IMR-90 (cell line): ENCODE measurements at regions not wholly inside any gene's neighbourhood (a gene's known extent, or its start where the extent isn't known, plus 50 kb on each side); places are given as distances from the start of the nearest gene placed in this dataset.
A peak's percentile ranks its signal among the peaks of the same experiment; 100 is the strongest.

ENCODE experiments used
- ATAC-seq: fragments of 200-7000 bp; cut with Tn5 transposase; 2 replicates; pipeline ENCODE4 v1.9.1; 2020; ENCODE audit warnings: low read depth, mild to moderate bottlenecking, moderate library complexity
- BruUV-seq: library from RNA; stranded (reverse); fragments of 400-500 nt; replicated peaks from 2 replicates; lab custom pipeline; 2021; lab: Mats Ljungman, UMichigan
- CTCF ChIA-PET: fragments of 300-600 bp; formaldehyde crosslinking; extraction: SDS; loops from one replicate; lab custom pipeline; 2021; ENCODE audit warnings: antibody characterized with exemption; lab: Yijun Ruan, JAX
- POLR2A ChIA-PET: fragments of 300-600 bp; sonication (Branson Sonifier 250); formaldehyde crosslinking; loops from one replicate; lab custom pipeline; 2022; ENCODE audit warnings: antibody characterized with exemption; ENCODE audit not compliant: unreplicated experiment; lab: Charles Lee
- DNase-seq: peaks from one replicate; pipeline ENCODE4 v3.0.0; 2013
- H2AFZ ChIP-seq: replicated peaks from 2 replicates; pipeline ENCODE3; 2013; ENCODE audit warnings: low read length, mild to moderate bottlenecking; ENCODE audit not compliant: poor library complexity
- H2AK5ac ChIP-seq: 2 replicates; pipeline ENCODE4 v1.6.1; 2013; ENCODE audit warnings: low read depth, low read length, inconsistent platforms
- H2AK9ac ChIP-seq: replicated peaks from 2 replicates; pipeline ENCODE3; 2013; ENCODE audit warnings: mild to moderate bottlenecking, low read depth, low read length, moderate library complexity; ENCODE audit not compliant: poor library complexity
- H2BK120ac ChIP-seq: 2 replicates; pipeline ENCODE4 v1.6.1; 2013; ENCODE audit warnings: low read depth, low read length, inconsistent platforms
- H2BK15ac ChIP-seq: 3 replicates; pipeline ENCODE4 v1.6.1; 2013; ENCODE audit warnings: low read depth, low read length, inconsistent platforms
- H2BK20ac ChIP-seq: 2 replicates; pipeline ENCODE4 v1.6.1; 2013; ENCODE audit warnings: low read depth, mild to moderate bottlenecking, inconsistent platforms, low read length, moderate library complexity
- H2BK5ac ChIP-seq: 2 replicates; pipeline ENCODE4 v1.6.1; 2013; ENCODE audit warnings: mild to moderate bottlenecking, low read depth, low read length, inconsistent platforms; ENCODE audit not compliant: poor library complexity, severe bottlenecking
- H3K14ac ChIP-seq: replicated peaks from 2 replicates; pipeline ENCODE4 v1.6.1; 2013; ENCODE audit warnings: low read depth, low read length, inconsistent platforms
- H3K18ac ChIP-seq: 2 replicates; pipeline ENCODE4 v1.6.1; 2013; ENCODE audit warnings: low read depth, low read length, control low read depth
- H3K23ac ChIP-seq: 2 replicates; pipeline ENCODE4 v1.6.1; 2013; ENCODE audit warnings: low read depth, low read length, inconsistent platforms
- H3K27ac ChIP-seq: 2 replicates; pipeline ENCODE4 v1.5.1; 2013; ENCODE audit warnings: mild to moderate bottlenecking, control low read depth, low read length; ENCODE audit not compliant: insufficient read depth
- H3K27me3 ChIP-seq: 2 replicates; pipeline ENCODE4 v1.6.1; 2013; ENCODE audit warnings: low read length; ENCODE audit not compliant: control insufficient read depth, insufficient read depth
- H3K36me3 ChIP-seq: 2 replicates; pipeline ENCODE4 v1.6.1; 2013; ENCODE audit warnings: low read length, mixed read lengths; ENCODE audit not compliant: control insufficient read depth, insufficient read depth
- H3K4ac ChIP-seq: 2 replicates; pipeline ENCODE4 v1.6.1; 2013; ENCODE audit warnings: low read depth, low read length, inconsistent platforms
- H3K4me1 ChIP-seq: 2 replicates; pipeline ENCODE4 v1.6.1; 2013; ENCODE audit warnings: low read length, mixed read lengths; ENCODE audit not compliant: control insufficient read depth, insufficient read depth
- H3K4me2 ChIP-seq: 2 replicates; pipeline ENCODE4 v1.6.1; 2013; ENCODE audit warnings: low read depth, mild to moderate bottlenecking, control low read depth, low read length, moderate library complexity
- H3K4me3 ChIP-seq: 2 replicates; pipeline ENCODE4 v1.5.1; 2013; ENCODE audit warnings: low read depth, mild to moderate bottlenecking, control low read depth, low read length, moderate library complexity; ENCODE audit not compliant: insufficient read depth
- H3K56ac ChIP-seq: 2 replicates; pipeline ENCODE4 v1.6.1; 2013; ENCODE audit warnings: low read length, inconsistent platforms; ENCODE audit not compliant: insufficient read depth; ENCODE audit errors: extremely low read depth
- H3K79me1 ChIP-seq, 2 experiments: 2 replicates each; pipeline ENCODE4 v1.6.1; 2013; ENCODE audit warnings: low read length in 2 of 2, inconsistent platforms in 1 of 2, low read depth in 1 of 2
- H3K9ac ChIP-seq: 2 replicates; pipeline ENCODE4 v1.6.1; 2013; ENCODE audit warnings: low read depth, low read length, control low read depth
- H3K9me1 ChIP-seq: 2 replicates; pipeline ENCODE4 v1.6.1; 2013; ENCODE audit warnings: low read length, inconsistent platforms; ENCODE audit not compliant: insufficient read depth
- H3K9me3 ChIP-seq: 2 replicates; pipeline ENCODE4 v1.6.1; 2013; ENCODE audit warnings: low read length; ENCODE audit not compliant: control insufficient read depth, insufficient read depth
- H4K20me1 ChIP-seq: 2 replicates; pipeline ENCODE4 v1.6.1; 2013; ENCODE audit warnings: low read length, inconsistent platforms; ENCODE audit not compliant: insufficient read depth
- H4K5ac ChIP-seq: 2 replicates; pipeline ENCODE4 v1.6.1; 2013; ENCODE audit warnings: mild to moderate bottlenecking, low read depth, low read length, control low read depth
- H4K8ac ChIP-seq, 2 experiments: 2 replicates each; pipeline ENCODE4 v1.6.1; 2013; ENCODE audit warnings: low read depth in 2 of 2, low read length in 2 of 2, control low read depth in 1 of 2, inconsistent platforms in 1 of 2
- H4K91ac ChIP-seq: 2 replicates; pipeline ENCODE4 v1.6.1; 2013; ENCODE audit warnings: low read depth, low read length, inconsistent platforms; ENCODE audit not compliant: insufficient read depth
- CTCF ChIP-seq: conservative IDR thresholded peaks from 2 replicates; pipeline ENCODE4 v1.5.1; 2012; ENCODE audit warnings: mild to moderate bottlenecking, low read depth, low read length, improper control_type of control experiment
- RAD21 ChIP-seq: IDR thresholded peaks from 2 replicates; pipeline ENCODE4 v1.6.1; 2012; ENCODE audit warnings: low read length, improper control_type of control experiment
- WGBS, 2 experiments: methylation state at CpG; one replicate each; pipeline versions ENCODE4 v1.1.5 to v1.1.7; 2013; ENCODE audit warnings: missing lambda C conversion rate in 2 of 2; ENCODE audit not compliant: insufficient read length in 1 of 2; ENCODE audit errors: extremely low coverage in 2 of 2; 5-methylcytosine and 5-hydroxymethylcytosine counted together
- dilution Hi-C: fragments of 300-500 bp; cut with HindIII; formaldehyde crosslinking; loops from one replicate; pipeline ENCODE4 v1.14.3; 2018; ENCODE audit warnings: low sequenced_read_pairs; ENCODE audit not compliant: unreplicated experiment
- in situ Hi-C: fragments of 300-500 bp; cut with MboI; formaldehyde crosslinking; loops from 3 replicates; pipeline ENCODE4 v1.14.3; 2019; ENCODE audit warnings: low sequenced_read_pairs, inconsistent platforms, mixed read lengths
- intact Hi-C: fragments of 100-400 bp; cut with micrococcal nuclease; formaldehyde crosslinking; loops from 2 replicates; pipeline ENCODE4 v1.10.0; 2022

GRCh38 chr13:30111810-30112209, 195.5 kb downstream of the KATNAL1 start:
- intact Hi-C loops: loop anchor here (2.0 kb wide), 2 partner anchors 135 to 517 kb away; partner anchors contain the start of gene SLC7A1
- BruUV-seq: no TSS peak

More at GRCh38 chr13:30111810-30112209, 195.5 kb downstream of the KATNAL1 start:
- ATAC-seq (no peak), DNase-seq (no peak)
- dilution Hi-C loops: no loop called here
- Histone ChIP-seq H4K91ac (no peak overlapping the region), H3K4me1 (no peaks in the 10 kb centered on the region; the same call in 1 of the 2 replicates), H3K14ac (no peak overlapping the region), H3K4ac (no peak overlapping the region), H2BK5ac (no peak overlapping the region), H3K9ac (no peak overlapping the region), H2AK9ac (no peak overlapping the region), H3K18ac (no peak overlapping the region), H3K56ac (no peak overlapping the region), H2BK20ac (no peak overlapping the region), H3K9me1 (peaks cover 9% of the 10 kb centered on the region; the same call in 1 of the 2 replicates), H4K5ac (no peak overlapping the region), H3K23ac (no peak overlapping the region), H3K4me3 (no peak overlapping the region), H3K36me3 (no peaks in the 10 kb centered on the region), H2BK15ac (no peak overlapping the region), H3K27ac (no peak overlapping the region), H3K79me1 (no peaks in the 10 kb centered on the region), H4K20me1 (no peaks in the 10 kb centered on the region), H4K8ac (no peak overlapping the region), H3K27me3 (no peaks in the 10 kb centered on the region; the same call in 1 of the 2 replicates), H2AFZ (peak overlapping the region; percentile 1), H3K4me2 (no peak overlapping the region), H3K9me3 (no peaks in the 10 kb centered on the region), H2BK120ac (no peak overlapping the region), H2AK5ac (no peak overlapping the region)
- POLR2A ChIA-PET: interaction anchor here (0.5 kb wide), 1 partner anchor 21 kb away, joined by 4 read pairs; no protein-coding TSS in a partner anchor
- 69% methylated on average over 4 of the region's 5 CpGs; no CpG with 5 or more reads in 1 of the 2 experiments for WGBS, 2 experiments
- in situ Hi-C loops: loop anchor here (10.0 kb wide), 1 partner anchor 187 kb away; no protein-coding TSS in a partner anchor
- CTCF ChIA-PET: interaction anchor here (0.8 to 2.6 kb wide), 9 partner anchors 90 to 603 kb away, joined by 3 to 15 read pairs (median 3); no protein-coding TSS in a partner anchor
- TF ChIP-seq CTCF (peak; percentile 39), RAD21 (no peak)
